ENCODE measurements at regions not wholly inside any gene's neighbourhood (a gene's known extent, or its start where the extent isn't known, plus 50 kb on each side); places are given as distances from the start of the nearest gene placed in this dataset.

DNA sequence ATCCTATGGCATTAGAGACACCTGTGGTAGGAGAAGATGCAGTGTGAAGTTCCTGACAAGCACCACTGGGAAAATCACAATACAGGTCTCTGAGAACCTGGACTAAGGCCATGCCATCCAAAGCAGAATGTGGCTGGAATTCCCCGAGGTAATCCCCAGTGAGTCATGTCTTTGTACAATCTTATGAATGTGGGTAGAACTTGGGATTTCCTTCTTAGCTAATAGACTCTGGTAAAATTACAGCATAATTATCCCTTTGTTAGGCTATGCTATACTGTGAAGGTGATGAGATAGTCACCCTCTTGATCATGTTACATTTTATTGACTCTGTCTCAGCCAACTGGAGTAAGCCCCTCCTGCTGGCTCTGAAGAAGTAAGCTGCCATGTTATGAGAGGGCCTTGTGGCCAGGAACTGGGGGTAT lies 224.3 kb upstream of the DCN start:
- TF ChIP-seq, protein P1, sequence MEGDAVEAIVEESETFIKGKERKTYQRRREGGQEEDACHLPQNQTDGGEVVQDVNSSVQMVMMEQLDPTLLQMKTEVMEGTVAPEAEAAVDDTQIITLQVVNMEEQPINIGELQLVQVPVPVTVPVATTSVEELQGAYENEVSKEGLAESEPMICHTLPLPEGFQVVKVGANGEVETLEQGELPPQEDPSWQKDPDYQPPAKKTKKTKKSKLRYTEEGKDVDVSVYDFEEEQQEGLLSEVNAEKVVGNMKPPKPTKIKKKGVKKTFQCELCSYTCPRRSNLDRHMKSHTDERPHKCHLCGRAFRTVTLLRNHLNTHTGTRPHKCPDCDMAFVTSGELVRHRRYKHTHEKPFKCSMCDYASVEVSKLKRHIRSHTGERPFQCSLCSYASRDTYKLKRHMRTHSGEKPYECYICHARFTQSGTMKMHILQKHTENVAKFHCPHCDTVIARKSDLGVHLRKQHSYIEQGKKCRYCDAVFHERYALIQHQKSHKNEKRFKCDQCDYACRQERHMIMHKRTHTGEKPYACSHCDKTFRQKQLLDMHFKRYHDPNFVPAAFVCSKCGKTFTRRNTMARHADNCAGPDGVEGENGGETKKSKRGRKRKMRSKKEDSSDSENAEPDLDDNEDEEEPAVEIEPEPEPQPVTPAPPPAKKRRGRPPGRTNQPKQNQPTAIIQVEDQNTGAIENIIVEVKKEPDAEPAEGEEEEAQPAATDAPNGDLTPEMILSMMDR (IDR thresholded peaks at IDR 0.05 in 8 of 11, conservative IDR thresholded peaks at IDR 0.05 in 3 of 11): no peak
- TF ChIP-seq POLR2A (IDR thresholded peaks at IDR 0.05) (no peak), POLR2AphosphoS5 (IDR thresholded peaks at IDR 0.05) (no peak)
